AG09319 (cell line): ENCODE measurements at regions not wholly inside any gene's neighbourhood (a gene's known extent, or its start where the extent isn't known, plus 50 kb on each side); places are given as distances from the start of the nearest gene placed in this dataset.

Source experiments
- DNase-seq: peaks from one replicate; pipeline ENCODE4 v3.0.0-alpha.2; 2010; ENCODE audit warnings: low read depth; ENCODE audit errors: extremely low read depth
- TF ChIP-seq, protein P1 (sequence below): IDR thresholded peaks from 2 replicates; pipeline ENCODE4 v1.5.1; 2011; ENCODE audit warnings: low read depth, mild to moderate bottlenecking, inconsistent platforms, low read length, moderate library complexity

DNA sequence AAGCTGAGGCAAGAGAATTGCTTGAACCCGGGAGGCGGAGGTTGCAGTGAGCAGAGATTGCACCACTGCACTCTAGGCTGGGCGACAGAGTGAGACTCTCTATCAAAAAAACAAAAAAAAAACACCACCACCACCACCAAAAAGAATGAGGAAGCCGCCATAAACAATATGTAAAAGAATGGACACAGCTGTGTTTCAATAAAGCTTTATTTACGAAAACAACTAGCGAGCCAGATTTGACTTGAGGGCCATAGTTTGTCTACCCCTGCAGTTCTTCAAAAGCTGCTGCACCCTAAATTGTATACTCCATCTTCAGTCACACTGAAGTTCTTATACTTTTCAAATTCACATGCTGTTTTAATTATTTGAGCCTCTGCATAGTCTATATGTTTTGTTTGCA is 306.5 kb upstream of the KLF3 start:
- no peak for DNase-seq
- TF ChIP-seq, protein P1, sequence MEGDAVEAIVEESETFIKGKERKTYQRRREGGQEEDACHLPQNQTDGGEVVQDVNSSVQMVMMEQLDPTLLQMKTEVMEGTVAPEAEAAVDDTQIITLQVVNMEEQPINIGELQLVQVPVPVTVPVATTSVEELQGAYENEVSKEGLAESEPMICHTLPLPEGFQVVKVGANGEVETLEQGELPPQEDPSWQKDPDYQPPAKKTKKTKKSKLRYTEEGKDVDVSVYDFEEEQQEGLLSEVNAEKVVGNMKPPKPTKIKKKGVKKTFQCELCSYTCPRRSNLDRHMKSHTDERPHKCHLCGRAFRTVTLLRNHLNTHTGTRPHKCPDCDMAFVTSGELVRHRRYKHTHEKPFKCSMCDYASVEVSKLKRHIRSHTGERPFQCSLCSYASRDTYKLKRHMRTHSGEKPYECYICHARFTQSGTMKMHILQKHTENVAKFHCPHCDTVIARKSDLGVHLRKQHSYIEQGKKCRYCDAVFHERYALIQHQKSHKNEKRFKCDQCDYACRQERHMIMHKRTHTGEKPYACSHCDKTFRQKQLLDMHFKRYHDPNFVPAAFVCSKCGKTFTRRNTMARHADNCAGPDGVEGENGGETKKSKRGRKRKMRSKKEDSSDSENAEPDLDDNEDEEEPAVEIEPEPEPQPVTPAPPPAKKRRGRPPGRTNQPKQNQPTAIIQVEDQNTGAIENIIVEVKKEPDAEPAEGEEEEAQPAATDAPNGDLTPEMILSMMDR = no peak

- no peak for DNase-seq
Observed at GRCh38 chr4:38359113-38359512, 304.9 kb upstream of the KLF3 start.

DNA sequence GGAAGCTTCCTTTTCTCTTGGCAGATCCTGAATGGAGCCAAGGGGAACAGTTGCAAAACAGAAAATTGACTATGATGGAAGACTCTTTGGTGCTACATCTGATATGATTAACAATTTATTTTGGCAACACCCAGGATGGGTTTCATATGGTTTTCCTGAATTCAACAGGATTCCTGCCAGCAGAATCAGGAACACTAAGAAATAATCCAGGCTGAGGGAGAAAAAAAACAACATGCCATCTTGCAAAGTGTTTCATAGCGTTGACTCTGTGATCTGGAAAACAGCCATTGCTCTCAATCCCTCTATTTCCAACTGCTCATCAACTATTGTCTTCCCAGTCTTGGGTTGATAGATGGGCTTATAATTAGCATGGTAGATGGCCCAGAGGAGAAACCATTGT is 303.8 kb upstream of the KLF3 start:
- TF ChIP-seq, protein P1 = no peak
- DNase-seq = no peak

More at GRCh38 chr4:38359113-38359512, 304.9 kb upstream of the KLF3 start:
- TF ChIP-seq, protein P1 = no peak

- TF ChIP-seq, protein P1 = no peak
- DNase-seq = no peak
Observed at GRCh38 chr4:38364383-38364963, 299.5 kb upstream of the KLF3 start.

DNA sequence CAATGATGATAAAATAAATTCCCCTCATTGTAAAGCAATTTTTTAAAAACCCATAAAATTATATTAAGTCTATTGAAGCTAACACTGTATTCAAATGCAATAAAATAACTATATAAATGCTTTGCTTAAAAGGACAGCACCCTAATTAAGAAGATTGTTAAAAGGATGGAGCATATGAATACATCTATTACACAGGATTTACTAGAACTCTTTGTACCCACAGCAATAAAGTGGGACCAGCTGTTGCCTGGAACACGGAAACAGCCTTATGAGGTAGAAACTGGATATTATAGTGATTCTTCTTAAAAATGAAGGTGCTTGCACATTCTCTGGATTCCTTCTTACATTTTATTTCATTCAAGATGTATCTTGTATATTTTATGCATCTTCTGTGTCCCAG is 298.7 kb upstream of the KLF3 start:
- DNase-seq = no peak
- TF ChIP-seq, protein P1 = no peak

DNA sequence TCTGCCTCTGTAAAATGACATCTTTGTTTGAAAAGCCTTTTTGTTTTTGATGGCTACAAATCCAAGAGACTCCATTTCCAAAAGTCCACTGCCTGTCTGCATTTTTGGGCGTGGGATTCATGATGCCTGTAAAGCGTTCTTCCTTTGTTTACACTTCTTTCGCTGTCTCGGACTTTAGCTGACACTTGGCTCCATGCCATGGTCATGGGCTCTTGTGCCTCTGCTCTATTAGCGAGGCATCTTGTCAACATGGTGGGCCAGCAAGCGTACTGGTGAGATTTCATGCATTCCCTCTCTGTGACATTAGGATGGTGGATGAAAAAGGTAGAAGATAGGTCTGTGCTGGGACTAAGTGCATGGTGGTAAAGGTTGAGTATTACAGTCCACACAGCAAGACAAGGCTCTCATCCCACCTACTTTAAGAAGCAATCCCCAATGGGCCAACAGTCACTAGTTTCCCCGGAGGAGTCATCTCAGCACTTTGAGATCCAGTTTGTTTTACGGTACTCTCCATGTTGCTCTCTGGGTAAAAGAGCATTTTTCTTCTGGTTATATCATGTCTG is 298.2 kb upstream of the KLF3 start:
- DNase-seq = no peak

DNA sequence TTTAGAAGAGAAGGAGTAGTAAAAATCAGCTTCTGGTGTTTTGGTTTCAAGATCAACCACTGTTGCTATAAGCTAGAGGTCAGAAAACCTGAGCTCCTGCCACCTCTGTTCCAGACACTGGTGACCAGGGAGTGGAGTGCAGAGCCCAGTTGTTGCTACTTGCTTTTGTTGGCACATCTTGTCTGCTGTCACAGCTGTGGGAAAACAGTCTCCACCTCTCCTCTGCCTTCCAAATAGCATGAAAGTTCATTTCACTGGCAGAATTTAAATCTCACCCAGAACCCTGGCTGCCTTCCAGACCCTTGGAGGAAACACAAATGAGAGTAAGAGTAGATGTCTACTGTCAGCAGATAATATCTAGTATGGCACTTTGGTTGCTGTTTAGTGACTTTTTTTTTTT is 297.5 kb upstream of the KLF3 start:
- DNase-seq = no peak
- TF ChIP-seq, protein P1 = no peak

More for the DNA sequence above, 298.2 kb upstream of the KLF3 start:
- TF ChIP-seq, protein P1 = no peak
